ENCODE measurements at regions not wholly inside any gene's neighbourhood (a gene's known extent, or its start where the extent isn't known, plus 50 kb on each side); places are given as distances from the start of the nearest gene placed in this dataset.

GRCh38 chr5:7053125-7053524, 339.9 kb downstream of the TENT4A start:
- Mint-ChIP-seq H3K4me1 (no peaks in the 10 kb centered on the region), H3K36me3 (peaks cover 8% of the 10 kb centered on the region), H3K27ac (no peak overlapping the region), H3K4me3 (no peak overlapping the region), H3K9me3 (peaks cover 13% of the 10 kb centered on the region), H3K27me3 (ENCODE audit: low read depth) (no peaks in the 10 kb centered on the region; the same call in 1 of the 2 replicates)
- ATAC-seq (no peak), DNase-seq (ENCODE audit: low spot score) (no peak)
- ChIA-PET POLR2A (no interaction called here), CTCF (interaction anchor here (1.0 kb wide), 1 partner anchor 233 kb away, joined by 5 read pairs; no protein-coding TSS in a partner anchor)
- TF ChIP-seq ATF3 (CRISPR knock-in tag; conservative IDR thresholded peaks at IDR 0.05) (no peak), ARID4B (CRISPR knock-in tag; IDR thresholded peaks at IDR 0.05; ENCODE audit: borderline replicate concordance) (no peak), ATF1 (CRISPR knock-in tag; IDR thresholded peaks at IDR 0.05) (no peak), ZNF416 (CRISPR knock-in tag; IDR thresholded peaks at IDR 0.05) (no peak), HMGXB4 (CRISPR knock-in tag; IDR thresholded peaks at IDR 0.05) (no peak), ZNF138 (CRISPR knock-in tag; conservative IDR thresholded peaks at IDR 0.05) (no peak), JAZF1 (CRISPR knock-in tag; IDR thresholded peaks at IDR 0.05) (no peak), GABPB1 (CRISPR knock-in tag; IDR thresholded peaks at IDR 0.05) (no peak)

GRCh38 chr5:7053528-7054209, 340.4 kb downstream of the TENT4A start:
- no peaks in the 10 kb centered on the region for H3K4me1 Mint-ChIP-seq
- ChIA-PET POLR2A (no interaction called here), CTCF (no interaction called here)
- H3K36me3 Mint-ChIP-seq = peaks cover 8% of the 10 kb centered on the region
- ATAC-seq (no peak), DNase-seq (ENCODE audit: low spot score) (no peak)
- no peak overlapping the region for H3K4me3 Mint-ChIP-seq
- TF ChIP-seq ESRRA (CRISPR knock-in tag; IDR thresholded peaks at IDR 0.05; ENCODE audit: borderline replicate concordance) = no peak
- no peak for TF ChIP-seq GABPB1 (CRISPR knock-in tag; IDR thresholded peaks at IDR 0.05)
- no peak for TF ChIP-seq NR3C1 (CRISPR knock-in tag; conservative IDR thresholded peaks at IDR 0.05; ENCODE audit: low read depth)
- no peak for TF ChIP-seq CDX4 (CRISPR knock-in tag; IDR thresholded peaks at IDR 0.05; ENCODE audit: borderline replicate concordance)
- TF ChIP-seq PRRX2 (CRISPR knock-in tag; IDR thresholded peaks at IDR 0.05) = no peak
- TF ChIP-seq USF1 (CRISPR knock-in tag; IDR thresholded peaks at IDR 0.05) = no peak
- no peak for TF ChIP-seq ZNF219 (CRISPR knock-in tag; IDR thresholded peaks at IDR 0.05; ENCODE audit: borderline replicate concordance)
- no peak for TF ChIP-seq TEAD4 (CRISPR knock-in tag; IDR thresholded peaks at IDR 0.05)
- TF ChIP-seq GTF2I (CRISPR knock-in tag; conservative IDR thresholded peaks at IDR 0.05) = no peak
- no peak for TF ChIP-seq TP53 (CRISPR knock-in tag; IDR thresholded peaks at IDR 0.05)
- TF ChIP-seq CTCF (IDR thresholded peaks at IDR 0.05) = no peak
- no peak for TF ChIP-seq ZNF423 (CRISPR knock-in tag; IDR thresholded peaks at IDR 0.05)
- no peak for TF ChIP-seq ZNF263 (CRISPR knock-in tag; IDR thresholded peaks at IDR 0.05; ENCODE audit: low read depth)
- no peak for TF ChIP-seq ZNF416 (CRISPR knock-in tag; IDR thresholded peaks at IDR 0.05)
- no peak overlapping the region for H3K27ac Mint-ChIP-seq
- peaks cover 13% of the 10 kb centered on the region for H3K9me3 Mint-ChIP-seq
- H3K27me3 Mint-ChIP-seq (ENCODE audit: low read depth) = no peaks in the 10 kb centered on the region; the same call in 1 of the 2 replicates
